IMR-90 (cell line): ENCODE measurements at regions not wholly inside any gene's neighbourhood (a gene's known extent, or its start where the extent isn't known, plus 50 kb on each side); places are given as distances from the start of the nearest gene placed in this dataset.

Source experiments
- BHLHE40 ChIP-seq: fragments of 150-350 bp; IDR thresholded peaks from 2 replicates; pipeline ENCODE4 v1.6.1; 2016; ENCODE audit warnings: mild to moderate bottlenecking, low read depth, low read length
- CEBPB ChIP-seq: IDR thresholded peaks from 2 replicates; pipeline ENCODE4 v1.6.1; 2012; ENCODE audit warnings: low read depth, low read length, improper control_type of control experiment
- CHD1 ChIP-seq: IDR thresholded peaks from 2 replicates; pipeline ENCODE4 v1.6.1; 2012; ENCODE audit warnings: low read depth, low read length, improper control_type of control experiment
- MAFK ChIP-seq: IDR thresholded peaks from 2 replicates; pipeline ENCODE4 v1.6.1; 2012; ENCODE audit warnings: low read depth, low read length, improper control_type of control experiment
- MXI1 ChIP-seq: IDR thresholded peaks from 2 replicates; pipeline ENCODE4 v1.6.1; 2012; ENCODE audit warnings: low read depth, mild to moderate bottlenecking, low read length, moderate library complexity, borderline replicate concordance
- POLR2A ChIP-seq: IDR thresholded peaks from 2 replicates; pipeline ENCODE4 v1.6.1; 2012; ENCODE audit warnings: mild to moderate bottlenecking, low read depth, low read length
- RCOR1 ChIP-seq: IDR thresholded peaks from 2 replicates; pipeline ENCODE4 v1.6.1; 2012; ENCODE audit warnings: mild to moderate bottlenecking, low read length, improper control_type of control experiment; ENCODE audit not compliant: insufficient replicate concordance
- SMC3 ChIP-seq: fragments of 150-350 bp; IDR thresholded peaks from 2 replicates; pipeline ENCODE4 v1.6.1; 2016; ENCODE audit warnings: low read depth, mild to moderate bottlenecking, antibody characterized with exemption, low read length, moderate library complexity
- TF ChIP-seq, protein P1 (sequence below): conservative IDR thresholded peaks from 2 replicates; pipeline ENCODE4 v1.5.1; 2012; ENCODE audit warnings: mild to moderate bottlenecking, low read depth, low read length, improper control_type of control experiment
- TF ChIP-seq, protein P2 (sequence below): fragments of 150-350 bp; IDR thresholded peaks from 2 replicates; pipeline ENCODE4 v1.6.1; 2017; ENCODE audit warnings: mild to moderate bottlenecking, antibody characterized with exemption, low read length, low read depth
- TF ChIP-seq, protein P3 (sequence below): fragments of 150-350 bp; IDR thresholded peaks from 2 replicates; pipeline ENCODE4 v1.6.1; 2016; ENCODE audit warnings: low read depth, mild to moderate bottlenecking, low read length, moderate library complexity, borderline replicate concordance

- TF ChIP-seq, protein P1, sequence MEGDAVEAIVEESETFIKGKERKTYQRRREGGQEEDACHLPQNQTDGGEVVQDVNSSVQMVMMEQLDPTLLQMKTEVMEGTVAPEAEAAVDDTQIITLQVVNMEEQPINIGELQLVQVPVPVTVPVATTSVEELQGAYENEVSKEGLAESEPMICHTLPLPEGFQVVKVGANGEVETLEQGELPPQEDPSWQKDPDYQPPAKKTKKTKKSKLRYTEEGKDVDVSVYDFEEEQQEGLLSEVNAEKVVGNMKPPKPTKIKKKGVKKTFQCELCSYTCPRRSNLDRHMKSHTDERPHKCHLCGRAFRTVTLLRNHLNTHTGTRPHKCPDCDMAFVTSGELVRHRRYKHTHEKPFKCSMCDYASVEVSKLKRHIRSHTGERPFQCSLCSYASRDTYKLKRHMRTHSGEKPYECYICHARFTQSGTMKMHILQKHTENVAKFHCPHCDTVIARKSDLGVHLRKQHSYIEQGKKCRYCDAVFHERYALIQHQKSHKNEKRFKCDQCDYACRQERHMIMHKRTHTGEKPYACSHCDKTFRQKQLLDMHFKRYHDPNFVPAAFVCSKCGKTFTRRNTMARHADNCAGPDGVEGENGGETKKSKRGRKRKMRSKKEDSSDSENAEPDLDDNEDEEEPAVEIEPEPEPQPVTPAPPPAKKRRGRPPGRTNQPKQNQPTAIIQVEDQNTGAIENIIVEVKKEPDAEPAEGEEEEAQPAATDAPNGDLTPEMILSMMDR, result no peak
- TF ChIP-seq POLR2A, result no peak
- TF ChIP-seq, protein P2, sequence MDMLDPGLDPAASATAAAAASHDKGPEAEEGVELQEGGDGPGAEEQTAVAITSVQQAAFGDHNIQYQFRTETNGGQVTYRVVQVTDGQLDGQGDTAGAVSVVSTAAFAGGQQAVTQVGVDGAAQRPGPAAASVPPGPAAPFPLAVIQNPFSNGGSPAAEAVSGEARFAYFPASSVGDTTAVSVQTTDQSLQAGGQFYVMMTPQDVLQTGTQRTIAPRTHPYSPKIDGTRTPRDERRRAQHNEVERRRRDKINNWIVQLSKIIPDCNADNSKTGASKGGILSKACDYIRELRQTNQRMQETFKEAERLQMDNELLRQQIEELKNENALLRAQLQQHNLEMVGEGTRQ, result no peak
- TF ChIP-seq, protein P3, sequence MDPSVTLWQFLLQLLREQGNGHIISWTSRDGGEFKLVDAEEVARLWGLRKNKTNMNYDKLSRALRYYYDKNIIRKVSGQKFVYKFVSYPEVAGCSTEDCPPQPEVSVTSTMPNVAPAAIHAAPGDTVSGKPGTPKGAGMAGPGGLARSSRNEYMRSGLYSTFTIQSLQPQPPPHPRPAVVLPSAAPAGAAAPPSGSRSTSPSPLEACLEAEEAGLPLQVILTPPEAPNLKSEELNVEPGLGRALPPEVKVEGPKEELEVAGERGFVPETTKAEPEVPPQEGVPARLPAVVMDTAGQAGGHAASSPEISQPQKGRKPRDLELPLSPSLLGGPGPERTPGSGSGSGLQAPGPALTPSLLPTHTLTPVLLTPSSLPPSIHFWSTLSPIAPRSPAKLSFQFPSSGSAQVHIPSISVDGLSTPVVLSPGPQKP, result no peak
- TF ChIP-seq MAFK, result no peak
- TF ChIP-seq RCOR1, result no peak
- no peak for TF ChIP-seq SMC3
- TF ChIP-seq CEBPB, result no peak
- TF ChIP-seq CHD1, result no peak
- TF ChIP-seq MXI1, result no peak
- TF ChIP-seq BHLHE40, result no peak
Measured at GRCh38 chr18:71989616-71990015, 554.5 kb downstream of the CBLN2 start.
